ENCODE measurements at regions not wholly inside any gene's neighbourhood (a gene's known extent, or its start where the extent isn't known, plus 50 kb on each side); places are given as distances from the start of the nearest gene placed in this dataset.

DNA sequence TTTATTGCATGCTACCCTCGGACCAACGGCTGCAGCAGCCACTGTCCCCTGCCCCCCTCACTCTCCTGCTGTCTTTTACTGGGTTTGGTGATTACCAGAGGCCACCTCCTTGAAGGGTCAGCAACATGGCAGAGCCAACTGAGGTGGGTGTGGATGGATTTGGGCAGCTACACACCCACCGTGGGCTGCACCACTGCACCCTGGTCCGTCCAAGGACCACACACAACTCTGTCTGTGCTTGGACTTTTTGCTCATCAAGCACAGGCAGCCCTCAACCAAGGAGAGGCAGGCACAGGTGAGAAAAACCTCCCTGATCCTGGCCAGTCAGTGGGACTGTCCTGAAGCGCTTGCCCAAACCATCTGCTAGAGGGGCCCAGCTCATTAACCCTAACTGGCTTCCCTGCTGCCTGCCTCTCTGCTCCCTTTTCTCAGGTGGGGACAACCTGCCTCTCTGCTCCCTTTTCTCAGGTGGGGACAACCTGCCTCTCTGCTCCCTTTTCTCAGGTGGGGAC lies 239.5 kb upstream of the PITRM1 start:
- no peak for ATAC-seq
- no peak for DNase-seq

DNA sequence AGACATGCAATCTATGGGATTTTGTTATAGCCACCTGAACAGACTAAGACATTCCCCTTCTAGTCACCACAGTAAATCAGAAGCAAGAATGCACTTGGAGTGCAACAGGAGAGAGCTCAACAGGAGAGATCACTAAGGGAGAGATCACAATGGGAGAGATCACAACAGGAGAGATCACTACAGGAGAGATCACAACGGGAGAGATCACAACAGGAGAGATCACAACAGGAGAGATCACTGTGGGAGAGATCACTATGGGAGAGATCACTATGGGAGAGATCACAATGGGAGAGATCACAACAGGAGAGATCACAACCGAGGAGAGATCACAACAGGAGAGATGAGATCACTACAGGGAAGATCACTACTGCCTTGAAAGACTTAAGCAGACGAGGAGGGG lies 238.5 kb upstream of the PITRM1 start:
- DNase-seq (no peak), ATAC-seq (no peak)

DNA sequence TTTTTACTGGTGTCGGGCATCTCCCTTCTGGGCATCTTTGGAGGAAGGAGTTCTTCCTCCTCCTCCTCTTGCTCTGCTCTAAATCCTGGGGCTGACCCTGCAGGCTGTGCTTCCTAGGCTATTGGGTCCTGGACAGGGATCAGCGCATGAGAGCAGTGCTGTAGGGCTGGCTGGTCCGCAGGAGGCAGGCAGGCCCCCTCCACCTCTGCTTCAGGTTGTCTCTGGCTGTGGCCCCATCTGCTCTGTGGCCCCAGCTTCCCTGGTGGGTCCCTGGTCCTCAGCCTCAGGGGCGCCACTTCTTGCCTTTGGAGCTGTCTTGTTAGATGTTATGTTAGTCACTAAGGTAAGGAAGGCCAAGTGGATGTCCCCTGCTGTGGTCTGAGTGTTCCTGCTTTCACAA lies 237.3 kb upstream of the PITRM1 start:
- no peak for DNase-seq
- no peak for ATAC-seq

GRCh38 chr10:3408603-3409365 lies 236.2 kb upstream of the PITRM1 start:
- ATAC-seq (no peak), DNase-seq (no peak)

DNA sequence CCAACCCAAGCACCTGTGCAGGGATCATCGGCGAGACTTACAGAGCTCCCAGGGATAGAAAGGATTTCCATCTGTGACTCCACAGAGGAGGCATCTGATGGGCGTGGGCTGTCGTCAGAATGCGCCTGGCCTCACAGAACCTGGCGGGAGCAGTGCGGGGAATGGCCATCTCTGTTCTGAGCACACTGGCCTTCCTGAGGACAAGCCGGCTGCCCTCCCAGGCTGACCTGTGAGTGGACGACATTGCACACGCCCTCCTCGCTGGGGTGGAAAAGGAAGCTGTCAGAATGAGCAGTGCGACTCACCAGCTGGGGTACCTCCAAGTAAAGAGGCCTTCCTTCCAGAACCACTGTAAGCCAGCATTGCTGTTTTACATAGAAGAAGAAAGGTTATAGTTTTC lies 234.6 kb upstream of the PITRM1 start:
- no peak for DNase-seq
- no peak for ATAC-seq

DNA sequence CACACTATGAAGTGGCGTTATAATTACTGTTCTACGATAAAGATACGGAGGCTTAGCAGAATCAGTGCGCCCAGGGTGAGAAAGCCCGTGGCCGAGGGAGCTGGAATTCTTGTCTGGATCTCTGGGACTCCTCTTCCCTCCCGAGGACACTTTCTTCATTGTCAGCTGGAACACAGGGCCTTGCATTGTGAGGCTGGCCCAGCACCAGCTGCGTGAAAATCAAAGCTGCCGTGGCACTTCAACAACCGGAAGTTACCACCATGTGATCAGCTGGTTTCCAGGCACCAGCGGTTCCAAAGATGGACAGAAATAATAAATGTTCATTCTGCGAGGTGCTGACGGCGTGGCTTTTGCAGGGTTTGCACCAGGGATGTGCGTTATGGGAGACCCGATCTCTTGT lies 234.0 kb upstream of the PITRM1 start:
- DNase-seq, result no peak
- ATAC-seq, result no peak

- DNase-seq (no peak), ATAC-seq (no peak)
Measured at GRCh38 chr10:3404381-3404780, 231.8 kb upstream of the PITRM1 start.

DNA sequence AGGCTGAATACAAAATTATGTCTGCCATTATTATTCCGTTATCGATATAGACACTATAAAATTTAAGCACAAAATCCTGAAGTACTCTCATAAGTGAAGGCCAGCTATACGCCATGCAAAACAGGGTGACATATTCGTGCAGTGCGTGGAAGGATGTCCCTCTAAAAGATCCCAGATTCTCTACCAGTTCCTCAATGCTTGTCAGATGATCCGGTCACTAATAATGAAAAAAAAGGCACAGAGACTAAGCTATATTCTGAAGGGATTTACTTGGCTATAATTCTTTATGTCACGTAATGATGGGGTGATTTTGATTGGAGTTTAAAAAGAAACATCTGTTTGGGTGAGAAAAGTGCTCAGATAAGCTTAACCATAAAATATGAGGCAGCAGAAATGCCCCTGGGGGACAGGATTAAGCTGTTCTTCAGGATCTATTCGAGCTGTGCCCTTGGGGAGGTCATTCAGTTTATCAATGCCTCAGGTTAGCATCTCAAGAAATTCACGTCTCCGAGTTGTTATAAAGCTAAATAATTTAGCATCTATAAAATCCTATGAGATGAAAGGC lies 229.7 kb upstream of the PITRM1 start:
- DNase-seq, result no peak
- ATAC-seq, result no peak

- ATAC-seq (no peak), DNase-seq (no peak)
Measured at GRCh38 chr10:3401491-3401938, 228.9 kb upstream of the PITRM1 start.

GRCh38 chr10:3400348-3400747 lies 227.8 kb upstream of the PITRM1 start:
- ATAC-seq, result no peak
- no peak for DNase-seq

- DNase-seq, result no peak
- ATAC-seq, result no peak
Measured at GRCh38 chr10:3399756-3400155, 227.2 kb upstream of the PITRM1 start.

DNA sequence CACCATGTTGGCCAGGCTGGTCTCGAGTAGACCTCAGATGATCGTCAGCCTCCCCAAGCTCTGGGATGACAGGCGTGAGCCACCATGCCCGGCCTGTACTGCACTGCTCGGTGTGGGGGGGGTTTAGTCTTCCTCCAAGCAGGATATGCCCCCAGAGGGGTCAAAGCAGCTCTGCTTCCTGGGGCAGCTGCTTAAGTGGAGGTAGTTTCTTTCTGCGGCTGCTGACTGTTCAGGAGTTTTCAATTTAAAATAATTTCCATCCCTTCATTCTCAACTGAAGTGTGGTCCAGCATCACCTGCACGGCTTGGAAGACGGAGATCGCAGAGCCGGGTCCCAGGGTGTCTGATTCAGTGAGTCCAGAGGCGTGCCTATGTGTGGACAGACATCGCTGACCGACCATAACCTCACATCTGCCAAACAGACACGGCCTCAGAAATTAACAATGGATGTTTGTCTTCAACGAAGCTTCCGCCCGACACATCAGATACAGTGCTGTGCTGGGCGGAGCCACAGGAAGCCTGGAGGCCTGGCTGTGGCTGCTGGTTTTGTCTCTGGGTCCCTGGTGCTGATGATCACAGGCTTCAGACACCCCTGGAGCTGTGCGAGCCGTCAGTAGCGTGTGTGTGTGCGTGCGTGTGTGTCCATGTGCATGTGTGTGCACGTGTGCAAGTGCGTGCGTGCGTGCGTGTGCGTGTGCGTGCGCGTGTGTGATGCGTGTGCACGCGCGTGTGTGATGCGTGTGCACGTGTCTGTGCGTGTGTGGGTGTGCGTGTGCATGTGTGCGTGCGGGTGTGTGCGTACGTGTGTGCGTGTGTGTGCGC lies 226.5 kb upstream of the PITRM1 start:
- ATAC-seq (no peak), DNase-seq (no peak)

DNA sequence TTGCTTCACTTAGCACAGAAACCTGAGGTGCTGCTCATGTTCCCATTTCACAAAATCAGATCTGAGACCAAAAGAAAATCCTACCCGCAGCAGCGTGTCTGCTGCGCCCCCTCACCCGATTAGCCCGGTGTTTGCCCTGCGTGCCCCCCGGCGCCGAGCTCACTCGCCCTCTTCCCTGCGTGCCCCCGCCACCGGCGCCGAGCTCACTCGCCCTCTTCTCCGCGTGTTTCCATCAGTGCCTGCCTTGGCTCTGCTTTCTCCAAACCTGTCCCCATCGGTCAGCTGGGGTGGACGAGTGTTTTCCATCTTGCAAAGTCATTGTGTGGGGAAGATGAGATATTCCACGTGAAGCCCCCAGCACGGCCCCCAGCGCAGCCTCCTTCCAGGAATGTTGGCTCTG lies 225.3 kb upstream of the PITRM1 start:
- no peak for DNase-seq
- no peak for ATAC-seq

- ATAC-seq (no peak), DNase-seq (no peak)
Measured at GRCh38 chr10:3397231-3397630, 224.6 kb upstream of the PITRM1 start.

- no peak for ATAC-seq
- DNase-seq, result no peak
Measured at GRCh38 chr10:3396116-3396515, 223.5 kb upstream of the PITRM1 start.

DNA sequence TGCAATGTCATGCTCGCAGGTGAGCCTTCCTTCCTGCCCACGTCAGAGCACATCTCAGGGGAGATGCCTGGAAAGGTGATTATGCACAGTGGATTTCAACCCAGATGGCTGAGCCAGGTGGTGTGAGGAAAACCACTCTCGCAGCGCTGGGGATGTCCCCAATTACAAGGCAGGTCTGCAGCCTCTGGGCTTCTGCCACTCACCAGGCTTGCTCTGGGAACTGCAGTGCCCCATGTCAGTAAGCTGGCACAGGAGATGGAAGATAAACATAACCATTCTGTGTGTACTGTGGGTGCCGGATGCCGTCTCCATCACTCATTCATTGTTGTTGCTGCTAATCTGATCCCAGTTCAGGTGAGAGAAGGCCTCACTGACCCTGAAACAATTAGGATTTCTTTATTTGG lies 222.9 kb upstream of the PITRM1 start:
- DNase-seq, result no peak
- no peak for ATAC-seq

GRCh38 chr10:3395041-3395440 lies 222.5 kb upstream of the PITRM1 start:
- DNase-seq (no peak), ATAC-seq (no peak)

DNA sequence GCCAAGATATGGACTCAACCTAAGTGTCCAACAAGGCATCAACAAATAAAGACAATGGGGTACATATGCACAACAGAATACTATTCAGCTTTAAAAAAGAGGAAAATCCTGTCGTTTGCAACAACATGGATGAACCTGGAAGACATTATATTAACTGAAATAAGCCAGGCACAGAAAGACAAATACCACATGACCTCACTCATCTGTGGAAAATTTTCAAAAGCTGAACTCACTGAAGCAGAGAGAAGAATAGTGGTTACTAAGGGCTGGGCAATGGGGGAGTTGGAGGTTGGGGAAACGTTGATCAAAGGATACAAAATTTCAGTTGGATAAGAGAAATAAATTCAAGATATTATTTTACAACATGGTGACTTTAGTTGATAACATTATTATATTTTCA lies 221.4 kb upstream of the PITRM1 start:
- DNase-seq, result no peak
- no peak for ATAC-seq

DNA sequence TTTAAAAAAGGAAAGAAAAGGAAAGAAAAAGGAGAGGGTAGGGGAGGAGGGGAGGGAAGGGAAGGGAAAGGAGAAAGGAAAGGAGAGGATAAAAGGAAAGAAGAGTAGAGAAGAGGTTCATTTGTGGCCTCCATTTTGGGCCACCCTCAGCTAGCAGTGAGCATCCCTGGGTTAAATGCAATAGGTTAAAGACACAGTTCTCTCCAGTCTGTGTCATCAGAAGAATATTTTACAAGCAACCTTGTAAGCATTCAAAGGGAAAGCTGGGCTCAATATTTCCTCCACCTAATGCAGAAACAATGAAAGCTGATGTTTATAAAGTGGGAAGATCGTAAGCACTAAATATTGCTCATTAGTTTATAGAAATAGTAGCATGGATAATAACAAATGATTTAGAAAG lies 219.1 kb upstream of the PITRM1 start:
- DNase-seq (no peak), ATAC-seq (no peak)

DNA sequence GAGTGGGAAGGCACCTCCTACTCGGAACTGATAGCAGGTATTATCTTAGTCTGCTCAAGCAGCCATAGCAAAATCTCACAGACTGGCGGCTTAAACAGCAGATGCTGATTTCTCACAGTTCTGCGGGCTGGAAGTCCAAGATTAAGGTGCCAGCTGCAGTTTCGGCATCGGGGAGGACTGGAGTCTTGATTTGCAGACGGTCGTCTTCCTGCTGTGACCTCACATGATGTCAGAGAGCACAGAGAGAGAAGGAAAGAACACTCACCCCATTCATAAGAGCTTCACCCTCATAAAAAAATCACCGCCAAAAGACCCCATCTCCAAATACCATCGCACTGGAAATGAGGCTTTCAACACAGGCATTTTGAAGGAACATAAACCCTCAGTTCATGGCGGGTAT lies 216.5 kb upstream of the PITRM1 start:
- DNase-seq, result no peak
- no peak for ATAC-seq

DNA sequence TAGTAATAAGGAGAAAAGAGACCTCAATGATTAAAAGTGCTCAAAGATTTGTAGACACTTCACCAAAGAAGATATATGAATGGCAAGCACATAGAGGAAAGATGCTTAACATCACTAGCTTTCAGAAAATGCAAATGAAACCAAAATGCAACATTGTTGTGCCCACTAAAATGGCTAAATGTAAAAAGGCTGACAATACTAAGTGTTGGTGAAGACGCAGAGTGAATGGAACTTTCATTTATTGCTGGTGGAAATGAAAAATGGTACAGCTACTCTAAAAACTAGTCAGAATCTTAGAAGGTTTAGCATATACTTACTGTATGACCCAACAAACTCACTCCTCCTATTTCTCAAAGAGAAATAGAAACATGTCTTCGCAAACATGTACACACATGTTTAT lies 212.9 kb upstream of the PITRM1 start:
- DNase-seq (no peak), ATAC-seq (no peak)

GRCh38 chr10:3382092-3382491 lies 209.5 kb upstream of the PITRM1 start:
- DNase-seq, result no peak
- no peak for ATAC-seq

GRCh38 chr10:3380406-3381050 lies 207.9 kb upstream of the PITRM1 start:
- no peak for ATAC-seq
- DNase-seq, result no peak
